H1 (cell line): ENCODE measurements at regions not wholly inside any gene's neighbourhood (a gene's known extent, or its start where the extent isn't known, plus 50 kb on each side); places are given as distances from the start of the nearest gene placed in this dataset.

ENCODE experiments used
- CBX5 ChIP-seq: fragments of 300-800, 300-1000 bp; sonication (generic); IDR thresholded peaks from 2 replicates; pipeline ENCODE4 v1.7.1; 2016; ENCODE audit warnings: antibody characterized with exemption, low read length, low read depth
- EP300 ChIP-seq, 2 experiments: IDR thresholded peaks; 1 replicate in 1 of 2; 2 replicates in 1 of 2; pipeline ENCODE4 v1.6.1; 2011 to 2012; ENCODE audit warnings: low read depth in 2 of 2, low read length in 2 of 2, mild to moderate bottlenecking in 2 of 2, borderline replicate concordance in 1 of 2, inconsistent platforms in 1 of 2, moderate library complexity in 1 of 2
- TF ChIP-seq, protein P1 (sequence below), 3 experiments: IDR thresholded peaks; 1 replicate in 2 of 3; 2 replicates in 1 of 3; pipeline versions ENCODE4 v1.5.1 to v1.6.1; 2011; ENCODE audit warnings: low read length in 3 of 3, mild to moderate bottlenecking in 3 of 3, inconsistent platforms in 2 of 3, low read depth in 1 of 3, moderate library complexity in 1 of 3; ENCODE audit not compliant: insufficient read depth in 1 of 3; ENCODE audit errors: control extremely low read depth in 1 of 3

- TF ChIP-seq, protein P1, sequence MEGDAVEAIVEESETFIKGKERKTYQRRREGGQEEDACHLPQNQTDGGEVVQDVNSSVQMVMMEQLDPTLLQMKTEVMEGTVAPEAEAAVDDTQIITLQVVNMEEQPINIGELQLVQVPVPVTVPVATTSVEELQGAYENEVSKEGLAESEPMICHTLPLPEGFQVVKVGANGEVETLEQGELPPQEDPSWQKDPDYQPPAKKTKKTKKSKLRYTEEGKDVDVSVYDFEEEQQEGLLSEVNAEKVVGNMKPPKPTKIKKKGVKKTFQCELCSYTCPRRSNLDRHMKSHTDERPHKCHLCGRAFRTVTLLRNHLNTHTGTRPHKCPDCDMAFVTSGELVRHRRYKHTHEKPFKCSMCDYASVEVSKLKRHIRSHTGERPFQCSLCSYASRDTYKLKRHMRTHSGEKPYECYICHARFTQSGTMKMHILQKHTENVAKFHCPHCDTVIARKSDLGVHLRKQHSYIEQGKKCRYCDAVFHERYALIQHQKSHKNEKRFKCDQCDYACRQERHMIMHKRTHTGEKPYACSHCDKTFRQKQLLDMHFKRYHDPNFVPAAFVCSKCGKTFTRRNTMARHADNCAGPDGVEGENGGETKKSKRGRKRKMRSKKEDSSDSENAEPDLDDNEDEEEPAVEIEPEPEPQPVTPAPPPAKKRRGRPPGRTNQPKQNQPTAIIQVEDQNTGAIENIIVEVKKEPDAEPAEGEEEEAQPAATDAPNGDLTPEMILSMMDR (IDR thresholded peaks at IDR 0.05; ENCODE audit: control extremely low read depth in 1 of 3, insufficient read depth in 1 of 3, low read depth in 1 of 3, low read length in 3 of 3): no peak
- no peak for TF ChIP-seq CBX5
- no peak for TF ChIP-seq EP300 (IDR thresholded peaks at IDR 0.05; ENCODE audit: borderline replicate concordance in 1 of 2, low read depth in 2 of 2, low read length in 2 of 2)
These were observed 89.2 kb upstream of the BACH2 start (continued) for GRCh38 chr6:90385759-90386313.
